Colonic mucosa (tissue), 4 donors: ENCODE measurements at regions not wholly inside any gene's neighbourhood (a gene's known extent, or its start where the extent isn't known, plus 50 kb on each side); places are given as distances from the start of the nearest gene placed in this dataset.

Source experiments
- DNase-seq: peaks from one replicate; pipeline ENCODE4 v3.0.0-alpha.2; 2020
- H3K27ac ChIP-seq: fragments of 200-600 bp; one replicate; pipeline ENCODE4 v1.8.0; 2021
- H3K27me3 ChIP-seq: fragments of 200-600 bp; one replicate; pipeline ENCODE4 v1.8.0; 2021
- H3K36me3 ChIP-seq: fragments of 200-600 bp; one replicate; pipeline ENCODE4 v1.8.0; 2021
- H3K4me1 ChIP-seq: fragments of 200-600 bp; one replicate; pipeline ENCODE4 v1.8.0; 2021; ENCODE audit warnings: mild to moderate bottlenecking
- H3K4me3 ChIP-seq: fragments of 200-600 bp; one replicate; pipeline ENCODE4 v1.8.0; 2021
- H3K9ac ChIP-seq, 2 donors: one replicate each; pipeline ENCODE4 v1.7.0; 2013; ENCODE audit warnings: control low read depth in 2 of 2, low read depth in 2 of 2, low read length in 2 of 2
- H3K9me3 ChIP-seq: fragments of 200-600 bp; one replicate; pipeline ENCODE4 v1.8.0; 2021
- CTCF ChIP-seq: fragments of 200-600 bp; IDR thresholded peaks from one replicate; pipeline ENCODE4 v1.8.0; 2022; ENCODE audit warnings: antibody characterized with exemption, mild to moderate bottlenecking
- intact Hi-C: fragments of 100-400 bp; cut with DNase I; formaldehyde crosslinking; loops from one replicate; pipeline ENCODE4 v1.14.1; 2022
- donor health status: healthy.
- donor health status: DM: no; HTN: no; CAD: no.
- donor health status: DM: no; HTN: no; CAD: no.

- Histone ChIP-seq H3K4me1 (no peaks in the 10 kb centered on the region), H3K27ac (no peak overlapping the region), H3K4me3 (no peak overlapping the region), H3K9me3 (no peaks in the 10 kb centered on the region), H3K36me3 (no peaks in the 10 kb centered on the region), H3K9ac (no peak overlapping the region), H3K27me3 (no peaks in the 10 kb centered on the region)
- TF ChIP-seq CTCF = no peak
- intact Hi-C loops = no loop called here
- no peak for DNase-seq
Observed at GRCh38 chr3:22263042-22263441, 512.0 kb upstream of the ZNF385D start.

GRCh38 chr3:22265403-22265802 is 514.4 kb upstream of the ZNF385D start:
- no peak overlapping the region for H3K9ac ChIP-seq
- intact Hi-C loops = no loop called here
- no peaks in the 10 kb centered on the region for H3K4me1 ChIP-seq
- no peak for DNase-seq
- no peaks in the 10 kb centered on the region for H3K9me3 ChIP-seq
- no peaks in the 10 kb centered on the region for H3K27me3 ChIP-seq
- TF ChIP-seq CTCF = no peak
- no peaks in the 10 kb centered on the region for H3K36me3 ChIP-seq
- no peak overlapping the region for H3K27ac ChIP-seq
- H3K4me3 ChIP-seq = no peak overlapping the region

- Histone ChIP-seq H3K4me3 (no peak overlapping the region), H3K9ac (no peak overlapping the region), H3K36me3 (no peaks in the 10 kb centered on the region), H3K27me3 (no peaks in the 10 kb centered on the region), H3K9me3 (no peaks in the 10 kb centered on the region), H3K27ac (no peak overlapping the region), H3K4me1 (no peaks in the 10 kb centered on the region)
- TF ChIP-seq CTCF = no peak
- no peak for DNase-seq
- intact Hi-C loops = no loop called here
Observed at GRCh38 chr3:22269831-22270230, 518.8 kb upstream of the ZNF385D start.

- Histone ChIP-seq H3K4me3 (no peak overlapping the region), H3K36me3 (no peaks in the 10 kb centered on the region), H3K9me3 (no peaks in the 10 kb centered on the region), H3K4me1 (no peaks in the 10 kb centered on the region), H3K27me3 (no peaks in the 10 kb centered on the region), H3K27ac (no peak overlapping the region), H3K9ac (no peak overlapping the region)
- intact Hi-C loops = no loop called here
- no peak for TF ChIP-seq CTCF
- no peak for DNase-seq
Observed at GRCh38 chr3:22276351-22276750, 525.3 kb upstream of the ZNF385D start.

GRCh38 chr3:22284559-22284958 is 533.5 kb upstream of the ZNF385D start:
- H3K4me1 ChIP-seq = no peaks in the 10 kb centered on the region
- H3K9ac ChIP-seq = no peak overlapping the region
- no peak overlapping the region for H3K4me3 ChIP-seq
- no peaks in the 10 kb centered on the region for H3K27me3 ChIP-seq
- intact Hi-C loops = no loop called here
- no peaks in the 10 kb centered on the region for H3K36me3 ChIP-seq
- no peaks in the 10 kb centered on the region for H3K9me3 ChIP-seq
- H3K27ac ChIP-seq = no peak overlapping the region
- DNase-seq = no peak
- no peak for TF ChIP-seq CTCF

GRCh38 chr3:22288756-22289155 is 537.7 kb upstream of the ZNF385D start:
- DNase-seq = no peak
- Histone ChIP-seq H3K9ac (no peak overlapping the region), H3K4me1 (no peaks in the 10 kb centered on the region), H3K27me3 (no peaks in the 10 kb centered on the region), H3K9me3 (no peaks in the 10 kb centered on the region), H3K4me3 (no peak overlapping the region), H3K27ac (no peak overlapping the region), H3K36me3 (no peaks in the 10 kb centered on the region)
- intact Hi-C loops = no loop called here
- TF ChIP-seq CTCF = no peak
